ENCODE measurements at regions not wholly inside any gene's neighbourhood (a gene's known extent, or its start where the extent isn't known, plus 50 kb on each side); places are given as distances from the start of the nearest gene placed in this dataset.
"Not testable (repeated sequence)": the region's sequence is repeated elsewhere in the genome, so short reads cannot be mapped to it uniquely, and the experiment has no call there.

GRCh38 chr12:88820012-88820411 lies 239.7 kb upstream of the KITLG start:
- no peak for DNase-seq (ENCODE audit: low read depth)

GRCh38 chr12:88816201-88816600 lies 235.9 kb upstream of the KITLG start:
- DNase-seq (ENCODE audit: low read depth): no peak

- no peak for DNase-seq (ENCODE audit: low read depth)
Measured at GRCh38 chr12:88814779-88815178, 234.5 kb upstream of the KITLG start.

GRCh38 chr12:88812610-88813009 lies 232.3 kb upstream of the KITLG start:
- DNase-seq (ENCODE audit: low read depth): no peak

GRCh38 chr12:88810806-88811205 lies 230.5 kb upstream of the KITLG start:
- DNase-seq (ENCODE audit: low read depth): no peak

GRCh38 chr12:88809841-88810240 lies 229.6 kb upstream of the KITLG start:
- not testable (repeated sequence) for DNase-seq (ENCODE audit: low read depth)

GRCh38 chr12:88805692-88806091 lies 225.4 kb upstream of the KITLG start:
- DNase-seq (ENCODE audit: low read depth): no peak

- no peak for DNase-seq (ENCODE audit: low read depth)
Measured at GRCh38 chr12:88805286-88805685, 225.0 kb upstream of the KITLG start.

- no peak for DNase-seq (ENCODE audit: low read depth)
Measured at GRCh38 chr12:88802096-88802706, 221.9 kb upstream of the KITLG start.

GRCh38 chr12:88801227-88802095 lies 221.2 kb upstream of the KITLG start:
- no peak for DNase-seq (ENCODE audit: low read depth)

- DNase-seq (ENCODE audit: low read depth): no peak
Measured at GRCh38 chr12:88793096-88793495, 212.8 kb upstream of the KITLG start.

GRCh38 chr12:88790231-88790630 lies 210.0 kb upstream of the KITLG start:
- no peak for DNase-seq (ENCODE audit: low read depth)

GRCh38 chr12:88784166-88784565 lies 203.9 kb upstream of the KITLG start:
- no peak for DNase-seq (ENCODE audit: low read depth)

GRCh38 chr12:88782351-88782750 lies 202.1 kb upstream of the KITLG start:
- DNase-seq (ENCODE audit: low read depth): no peak

GRCh38 chr12:88781909-88782308 lies 201.6 kb upstream of the KITLG start:
- no peak for DNase-seq (ENCODE audit: low read depth)

- no peak for DNase-seq (ENCODE audit: low read depth)
Measured at GRCh38 chr12:88778064-88778463, 197.8 kb upstream of the KITLG start.

- no peak for DNase-seq (ENCODE audit: low read depth)
Measured at GRCh38 chr12:88775742-88776151, 195.5 kb upstream of the KITLG start.

- no peak for DNase-seq (ENCODE audit: low read depth)
Measured at GRCh38 chr12:88767699-88768098, 187.4 kb upstream of the KITLG start.

GRCh38 chr12:88764781-88765480 lies 184.7 kb upstream of the KITLG start:
- DNase-seq (ENCODE audit: low read depth): no peak

- no peak for DNase-seq (ENCODE audit: low read depth)
Measured at GRCh38 chr12:88763536-88764100, 183.3 kb upstream of the KITLG start.

GRCh38 chr12:88758176-88758575 lies 177.9 kb upstream of the KITLG start:
- DNase-seq (ENCODE audit: low read depth): no peak

- no peak for DNase-seq (ENCODE audit: low read depth)
Measured at GRCh38 chr12:88756917-88757316, 176.6 kb upstream of the KITLG start.

- DNase-seq (ENCODE audit: low read depth): no peak
Measured at GRCh38 chr12:88756153-88756552, 175.9 kb upstream of the KITLG start.
